ENCODE measurements at regions not wholly inside any gene's neighbourhood (a gene's known extent, or its start where the extent isn't known, plus 50 kb on each side); places are given as distances from the start of the nearest gene placed in this dataset.

GRCh38 chr18:42192251-42193248 is 237.5 kb downstream of the PIK3C3 start:
- Histone ChIP-seq H3T11ph (ENCODE audit: low read length) (no peak overlapping the region), H3K9me3 (ENCODE audit: control insufficient read depth, low read depth, low read length) (no peaks in the 10 kb centered on the region), H3K27me3 (ENCODE audit: insufficient read depth, low read length) (no peaks in the 10 kb centered on the region), H3K4me1 (ENCODE audit: insufficient read depth, low read length) (no peaks in the 10 kb centered on the region), H2BK15ac (ENCODE audit: low read depth, low read length) (no peak overlapping the region), H3K14ac (ENCODE audit: insufficient read depth, low read length) (no peak overlapping the region), H3K79me2 (ENCODE audit: insufficient read depth, low read length) (no peaks in the 10 kb centered on the region), H3K4me2 (ENCODE audit: insufficient read depth, insufficient read length, low read length) (no peak overlapping the region), H3K27ac (ENCODE audit: insufficient read length, low read depth, low read length) (no peak overlapping the region), H2BK12ac (ENCODE audit: insufficient read length, low read depth, low read length) (no peak overlapping the region), H3K9ac (ENCODE audit: extremely low read depth, insufficient read length, low read length) (no peak overlapping the region), H4K20me1 (ENCODE audit: control insufficient read depth, insufficient read depth, insufficient read length) (no peaks in the 10 kb centered on the region), H2BK120ac (ENCODE audit: low read depth, low read length, poor library complexity, severe bottlenecking) (no peak overlapping the region), H2BK5ac (ENCODE audit: insufficient read length, low read length) (no peak overlapping the region), H4K8ac (replicated peaks; ENCODE audit: insufficient read length, low read depth, low read length) (no peak overlapping the region), H4K91ac (ENCODE audit: insufficient read length, low read depth, low read length) (no peak overlapping the region), H3K18ac (ENCODE audit: insufficient read length, low read depth, low read length) (no peak overlapping the region), H2AFZ (ENCODE audit: low read length) (no peak overlapping the region), H3K4ac (ENCODE audit: low read depth, low read length) (no peak overlapping the region), H3K79me1 (ENCODE audit: insufficient read depth, low read depth, low read length, poor library complexity, severe bottlenecking) (no peaks in the 10 kb centered on the region), H4K5ac (ENCODE audit: insufficient read length, low read depth, low read length) (no peak overlapping the region), H3K23ac (ENCODE audit: insufficient read length, low read depth, low read length) (no peak overlapping the region), H2BK20ac (ENCODE audit: low read depth, low read length, poor library complexity, severe bottlenecking) (no peak overlapping the region), H2AK5ac (ENCODE audit: insufficient read length, low read length) (no peak overlapping the region), H3K56ac (ENCODE audit: insufficient read length, low read depth, low read length) (no peak overlapping the region), H3K23me2 (ENCODE audit: insufficient read length, low read depth, low read length, poor library complexity, severe bottlenecking) (no peaks in the 10 kb centered on the region)
- no peak for DNase-seq
- no CpG with 5 or more reads among the region's 5 CpGs for WGBS (ENCODE audit: extremely low coverage, insufficient read length, low lambda C conversion rate)
- Mint-ChIP-seq H3K36me3 (ENCODE audit: insufficient read depth in 1 of 3, low read depth in 3 of 3) (peaks cover 5 to 13% (median 6%) of the 10 kb centered on the region in 3 experiments; a peak in 6 of 7 replicates), H3K27ac (no peak overlapping the region), H3K9me3 (peaks cover 12 to 15% of the 10 kb centered on the region in 2 experiments), H3K27me3 (ENCODE audit: low read depth) (no peaks in the 10 kb centered on the region), H3K4me1 (no peaks in the 10 kb centered on the region), H3K4me3 (no peak overlapping the region)
- TF ChIP-seq, protein P1, sequence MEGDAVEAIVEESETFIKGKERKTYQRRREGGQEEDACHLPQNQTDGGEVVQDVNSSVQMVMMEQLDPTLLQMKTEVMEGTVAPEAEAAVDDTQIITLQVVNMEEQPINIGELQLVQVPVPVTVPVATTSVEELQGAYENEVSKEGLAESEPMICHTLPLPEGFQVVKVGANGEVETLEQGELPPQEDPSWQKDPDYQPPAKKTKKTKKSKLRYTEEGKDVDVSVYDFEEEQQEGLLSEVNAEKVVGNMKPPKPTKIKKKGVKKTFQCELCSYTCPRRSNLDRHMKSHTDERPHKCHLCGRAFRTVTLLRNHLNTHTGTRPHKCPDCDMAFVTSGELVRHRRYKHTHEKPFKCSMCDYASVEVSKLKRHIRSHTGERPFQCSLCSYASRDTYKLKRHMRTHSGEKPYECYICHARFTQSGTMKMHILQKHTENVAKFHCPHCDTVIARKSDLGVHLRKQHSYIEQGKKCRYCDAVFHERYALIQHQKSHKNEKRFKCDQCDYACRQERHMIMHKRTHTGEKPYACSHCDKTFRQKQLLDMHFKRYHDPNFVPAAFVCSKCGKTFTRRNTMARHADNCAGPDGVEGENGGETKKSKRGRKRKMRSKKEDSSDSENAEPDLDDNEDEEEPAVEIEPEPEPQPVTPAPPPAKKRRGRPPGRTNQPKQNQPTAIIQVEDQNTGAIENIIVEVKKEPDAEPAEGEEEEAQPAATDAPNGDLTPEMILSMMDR (conservative IDR thresholded peaks at IDR 0.05), result no peak
